IMR-90 (cell line): ENCODE measurements at regions not wholly inside any gene's neighbourhood (a gene's known extent, or its start where the extent isn't known, plus 50 kb on each side); places are given as distances from the start of the nearest gene placed in this dataset.

Experiments used
- ATAC-seq: fragments of 200-7000 bp; cut with Tn5 transposase; 2 replicates; pipeline ENCODE4 v1.9.1; 2020; ENCODE audit warnings: low read depth, mild to moderate bottlenecking, moderate library complexity
- BruUV-seq: library from RNA; stranded (reverse); fragments of 400-500 nt; replicated peaks from 2 replicates; lab custom pipeline; 2021; lab: Mats Ljungman, UMichigan
- CTCF ChIA-PET: fragments of 300-600 bp; formaldehyde crosslinking; extraction: SDS; loops from one replicate; lab custom pipeline; 2021; ENCODE audit warnings: antibody characterized with exemption; lab: Yijun Ruan, JAX
- POLR2A ChIA-PET: fragments of 300-600 bp; sonication (Branson Sonifier 250); formaldehyde crosslinking; loops from one replicate; lab custom pipeline; 2022; ENCODE audit warnings: antibody characterized with exemption; ENCODE audit not compliant: unreplicated experiment; lab: Charles Lee
- DNase-seq: peaks from one replicate; pipeline ENCODE4 v3.0.0; 2013
- H2AFZ ChIP-seq: replicated peaks from 2 replicates; pipeline ENCODE3; 2013; ENCODE audit warnings: low read length, mild to moderate bottlenecking; ENCODE audit not compliant: poor library complexity
- H2AK5ac ChIP-seq: 2 replicates; pipeline ENCODE4 v1.6.1; 2013; ENCODE audit warnings: low read depth, low read length, inconsistent platforms
- H2AK9ac ChIP-seq: replicated peaks from 2 replicates; pipeline ENCODE3; 2013; ENCODE audit warnings: mild to moderate bottlenecking, low read depth, low read length, moderate library complexity; ENCODE audit not compliant: poor library complexity
- H2BK120ac ChIP-seq: 2 replicates; pipeline ENCODE4 v1.6.1; 2013; ENCODE audit warnings: low read depth, low read length, inconsistent platforms
- H2BK15ac ChIP-seq: 3 replicates; pipeline ENCODE4 v1.6.1; 2013; ENCODE audit warnings: low read depth, low read length, inconsistent platforms
- H2BK20ac ChIP-seq: 2 replicates; pipeline ENCODE4 v1.6.1; 2013; ENCODE audit warnings: low read depth, mild to moderate bottlenecking, inconsistent platforms, low read length, moderate library complexity
- H2BK5ac ChIP-seq: 2 replicates; pipeline ENCODE4 v1.6.1; 2013; ENCODE audit warnings: mild to moderate bottlenecking, low read depth, low read length, inconsistent platforms; ENCODE audit not compliant: poor library complexity, severe bottlenecking
- H3K14ac ChIP-seq: replicated peaks from 2 replicates; pipeline ENCODE4 v1.6.1; 2013; ENCODE audit warnings: low read depth, low read length, inconsistent platforms
- H3K18ac ChIP-seq: 2 replicates; pipeline ENCODE4 v1.6.1; 2013; ENCODE audit warnings: low read depth, low read length, control low read depth
- H3K23ac ChIP-seq: 2 replicates; pipeline ENCODE4 v1.6.1; 2013; ENCODE audit warnings: low read depth, low read length, inconsistent platforms
- H3K27ac ChIP-seq: 2 replicates; pipeline ENCODE4 v1.5.1; 2013; ENCODE audit warnings: mild to moderate bottlenecking, control low read depth, low read length; ENCODE audit not compliant: insufficient read depth
- H3K27me3 ChIP-seq: 2 replicates; pipeline ENCODE4 v1.6.1; 2013; ENCODE audit warnings: low read length; ENCODE audit not compliant: control insufficient read depth, insufficient read depth
- H3K36me3 ChIP-seq: 2 replicates; pipeline ENCODE4 v1.6.1; 2013; ENCODE audit warnings: low read length, mixed read lengths; ENCODE audit not compliant: control insufficient read depth, insufficient read depth
- H3K4ac ChIP-seq: 2 replicates; pipeline ENCODE4 v1.6.1; 2013; ENCODE audit warnings: low read depth, low read length, inconsistent platforms
- H3K4me1 ChIP-seq: 2 replicates; pipeline ENCODE4 v1.6.1; 2013; ENCODE audit warnings: low read length, mixed read lengths; ENCODE audit not compliant: control insufficient read depth, insufficient read depth
- H3K4me2 ChIP-seq: 2 replicates; pipeline ENCODE4 v1.6.1; 2013; ENCODE audit warnings: low read depth, mild to moderate bottlenecking, control low read depth, low read length, moderate library complexity
- H3K4me3 ChIP-seq: 2 replicates; pipeline ENCODE4 v1.5.1; 2013; ENCODE audit warnings: low read depth, mild to moderate bottlenecking, control low read depth, low read length, moderate library complexity; ENCODE audit not compliant: insufficient read depth
- H3K56ac ChIP-seq: 2 replicates; pipeline ENCODE4 v1.6.1; 2013; ENCODE audit warnings: low read length, inconsistent platforms; ENCODE audit not compliant: insufficient read depth; ENCODE audit errors: extremely low read depth
- H3K79me1 ChIP-seq, 2 experiments: 2 replicates each; pipeline ENCODE4 v1.6.1; 2013; ENCODE audit warnings: low read length in 2 of 2, inconsistent platforms in 1 of 2, low read depth in 1 of 2
- H3K9ac ChIP-seq: 2 replicates; pipeline ENCODE4 v1.6.1; 2013; ENCODE audit warnings: low read depth, low read length, control low read depth
- H3K9me1 ChIP-seq: 2 replicates; pipeline ENCODE4 v1.6.1; 2013; ENCODE audit warnings: low read length, inconsistent platforms; ENCODE audit not compliant: insufficient read depth
- H3K9me3 ChIP-seq: 2 replicates; pipeline ENCODE4 v1.6.1; 2013; ENCODE audit warnings: low read length; ENCODE audit not compliant: control insufficient read depth, insufficient read depth
- H4K20me1 ChIP-seq: 2 replicates; pipeline ENCODE4 v1.6.1; 2013; ENCODE audit warnings: low read length, inconsistent platforms; ENCODE audit not compliant: insufficient read depth
- H4K5ac ChIP-seq: 2 replicates; pipeline ENCODE4 v1.6.1; 2013; ENCODE audit warnings: mild to moderate bottlenecking, low read depth, low read length, control low read depth
- H4K8ac ChIP-seq, 2 experiments: 2 replicates each; pipeline ENCODE4 v1.6.1; 2013; ENCODE audit warnings: low read depth in 2 of 2, low read length in 2 of 2, control low read depth in 1 of 2, inconsistent platforms in 1 of 2
- H4K91ac ChIP-seq: 2 replicates; pipeline ENCODE4 v1.6.1; 2013; ENCODE audit warnings: low read depth, low read length, inconsistent platforms; ENCODE audit not compliant: insufficient read depth
- BHLHE40 ChIP-seq: fragments of 150-350 bp; IDR thresholded peaks from 2 replicates; pipeline ENCODE4 v1.6.1; 2016; ENCODE audit warnings: mild to moderate bottlenecking, low read depth, low read length
- CEBPB ChIP-seq: IDR thresholded peaks from 2 replicates; pipeline ENCODE4 v1.6.1; 2012; ENCODE audit warnings: low read depth, low read length, improper control_type of control experiment
- CHD1 ChIP-seq: IDR thresholded peaks from 2 replicates; pipeline ENCODE4 v1.6.1; 2012; ENCODE audit warnings: low read depth, low read length, improper control_type of control experiment
- FOS ChIP-seq: fragments of 150-350 bp; IDR thresholded peaks from 2 replicates; pipeline ENCODE4 v1.6.1; 2016; ENCODE audit warnings: low read depth, low read length
- MAZ ChIP-seq: IDR thresholded peaks from 2 replicates; pipeline ENCODE4 v1.6.1; 2012; ENCODE audit warnings: low read depth, mild to moderate bottlenecking, low read length, improper control_type of control experiment, moderate library complexity, borderline replicate concordance
- MXI1 ChIP-seq: IDR thresholded peaks from 2 replicates; pipeline ENCODE4 v1.6.1; 2012; ENCODE audit warnings: low read depth, mild to moderate bottlenecking, low read length, moderate library complexity, borderline replicate concordance
- NFE2L2 ChIP-seq: fragments of 150-350 bp; IDR thresholded peaks from 2 replicates; pipeline ENCODE4 v1.6.1; 2016; ENCODE audit warnings: low read depth, mild to moderate bottlenecking, low read length
- RAD21 ChIP-seq: IDR thresholded peaks from 2 replicates; pipeline ENCODE4 v1.6.1; 2012; ENCODE audit warnings: low read length, improper control_type of control experiment
- RCOR1 ChIP-seq: IDR thresholded peaks from 2 replicates; pipeline ENCODE4 v1.6.1; 2012; ENCODE audit warnings: mild to moderate bottlenecking, low read length, improper control_type of control experiment; ENCODE audit not compliant: insufficient replicate concordance
- RFX5 ChIP-seq: IDR thresholded peaks from 2 replicates; pipeline ENCODE4 v1.8.0; 2012; ENCODE audit warnings: low read depth, mild to moderate bottlenecking, low read length, moderate library complexity
- SMC3 ChIP-seq: fragments of 150-350 bp; IDR thresholded peaks from 2 replicates; pipeline ENCODE4 v1.6.1; 2016; ENCODE audit warnings: low read depth, mild to moderate bottlenecking, antibody characterized with exemption, low read length, moderate library complexity
- WGBS, 2 experiments: methylation state at CpG; one replicate each; pipeline versions ENCODE4 v1.1.5 to v1.1.7; 2013; ENCODE audit warnings: missing lambda C conversion rate in 2 of 2; ENCODE audit not compliant: insufficient read length in 1 of 2; ENCODE audit errors: extremely low coverage in 2 of 2; 5-methylcytosine and 5-hydroxymethylcytosine counted together
- dilution Hi-C: fragments of 300-500 bp; cut with HindIII; formaldehyde crosslinking; loops from one replicate; pipeline ENCODE4 v1.14.3; 2018; ENCODE audit warnings: low sequenced_read_pairs; ENCODE audit not compliant: unreplicated experiment
- in situ Hi-C: fragments of 300-500 bp; cut with MboI; formaldehyde crosslinking; loops from 3 replicates; pipeline ENCODE4 v1.14.3; 2019; ENCODE audit warnings: low sequenced_read_pairs, inconsistent platforms, mixed read lengths
- intact Hi-C: fragments of 100-400 bp; cut with micrococcal nuclease; formaldehyde crosslinking; loops from 2 replicates; pipeline ENCODE4 v1.10.0; 2022
- TF ChIP-seq, protein P1 (sequence below): fragments of 150-350 bp; IDR thresholded peaks from 2 replicates; pipeline ENCODE4 v1.6.1; 2017; ENCODE audit warnings: mild to moderate bottlenecking, antibody characterized with exemption, low read length, low read depth
- TF ChIP-seq, protein P2 (sequence below): fragments of 150-350 bp; IDR thresholded peaks from 2 replicates; pipeline ENCODE4 v1.6.1; 2016; ENCODE audit warnings: low read depth, mild to moderate bottlenecking, low read length, moderate library complexity, borderline replicate concordance
- TF ChIP-seq, protein P3 (sequence below): conservative IDR thresholded peaks from 2 replicates; pipeline ENCODE4 v1.5.1; 2012; ENCODE audit warnings: mild to moderate bottlenecking, low read depth, low read length, improper control_type of control experiment

DNA sequence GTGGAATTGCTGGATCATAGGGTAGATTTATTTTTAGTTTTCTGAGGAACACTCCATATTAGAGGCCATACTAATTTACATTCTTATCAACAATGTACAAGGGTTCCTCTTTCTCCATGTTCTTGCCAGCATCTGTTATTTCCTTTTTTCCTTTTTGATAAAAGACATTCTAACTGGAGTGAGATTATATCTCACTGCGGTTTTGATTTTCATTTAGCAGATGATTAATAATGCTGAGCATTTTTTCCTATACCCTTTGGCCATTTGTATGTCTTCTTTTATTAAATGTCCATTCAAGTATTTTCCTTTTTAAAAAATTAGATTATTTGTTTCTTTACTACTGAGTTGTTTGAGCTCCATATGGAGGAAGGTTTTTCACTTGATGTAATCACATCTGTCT, 1189.5 kb downstream of the ZPLD1 start:
- BruUV-seq = no TSS peak
- no peak for ATAC-seq
- CTCF ChIA-PET = no interaction called here

More for the DNA sequence above, 1189.5 kb downstream of the ZPLD1 start:
- H3K79me1 ChIP-seq = no peaks in the 10 kb centered on the region
- H3K14ac ChIP-seq = no peak overlapping the region
- WGBS, 2 experiments = no CpG with 5 or more reads among the region's 1 CpG
- POLR2A ChIA-PET = no interaction called here
- H3K4me1 ChIP-seq = no peaks in the 10 kb centered on the region
- H3K56ac ChIP-seq = no peak overlapping the region
- H3K9me3 ChIP-seq = peaks cover 2% of the 10 kb centered on the region; the same call in 1 of the 2 replicates
- no peak overlapping the region for H3K4me2 ChIP-seq
- no peak overlapping the region for H2AK9ac ChIP-seq
- no peaks in the 10 kb centered on the region for H3K36me3 ChIP-seq
- no peak overlapping the region for H2BK120ac ChIP-seq
- H3K4ac ChIP-seq = no peak overlapping the region
- no peaks in the 10 kb centered on the region for H3K27me3 ChIP-seq
- H3K4me3 ChIP-seq = no peak overlapping the region
- H3K9ac ChIP-seq = no peak overlapping the region
- H4K5ac ChIP-seq = no peak overlapping the region
- dilution Hi-C loops = no loop called here
- H2AK5ac ChIP-seq = no peak overlapping the region
- in situ Hi-C loops = no loop called here
- no peak for TF ChIP-seq NFE2L2
- no peak for TF ChIP-seq BHLHE40
- TF ChIP-seq RCOR1 = no peak
- no peak for TF ChIP-seq MAZ
- TF ChIP-seq, protein P1, sequence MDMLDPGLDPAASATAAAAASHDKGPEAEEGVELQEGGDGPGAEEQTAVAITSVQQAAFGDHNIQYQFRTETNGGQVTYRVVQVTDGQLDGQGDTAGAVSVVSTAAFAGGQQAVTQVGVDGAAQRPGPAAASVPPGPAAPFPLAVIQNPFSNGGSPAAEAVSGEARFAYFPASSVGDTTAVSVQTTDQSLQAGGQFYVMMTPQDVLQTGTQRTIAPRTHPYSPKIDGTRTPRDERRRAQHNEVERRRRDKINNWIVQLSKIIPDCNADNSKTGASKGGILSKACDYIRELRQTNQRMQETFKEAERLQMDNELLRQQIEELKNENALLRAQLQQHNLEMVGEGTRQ = no peak
- TF ChIP-seq, protein P2, sequence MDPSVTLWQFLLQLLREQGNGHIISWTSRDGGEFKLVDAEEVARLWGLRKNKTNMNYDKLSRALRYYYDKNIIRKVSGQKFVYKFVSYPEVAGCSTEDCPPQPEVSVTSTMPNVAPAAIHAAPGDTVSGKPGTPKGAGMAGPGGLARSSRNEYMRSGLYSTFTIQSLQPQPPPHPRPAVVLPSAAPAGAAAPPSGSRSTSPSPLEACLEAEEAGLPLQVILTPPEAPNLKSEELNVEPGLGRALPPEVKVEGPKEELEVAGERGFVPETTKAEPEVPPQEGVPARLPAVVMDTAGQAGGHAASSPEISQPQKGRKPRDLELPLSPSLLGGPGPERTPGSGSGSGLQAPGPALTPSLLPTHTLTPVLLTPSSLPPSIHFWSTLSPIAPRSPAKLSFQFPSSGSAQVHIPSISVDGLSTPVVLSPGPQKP = no peak
- no peak for TF ChIP-seq SMC3
- no peak for TF ChIP-seq FOS
- no peak for TF ChIP-seq CHD1
- no peak for TF ChIP-seq RFX5
- no peak for TF ChIP-seq CEBPB
- no peak for TF ChIP-seq MXI1
- no peak for TF ChIP-seq RAD21
- TF ChIP-seq, protein P3, sequence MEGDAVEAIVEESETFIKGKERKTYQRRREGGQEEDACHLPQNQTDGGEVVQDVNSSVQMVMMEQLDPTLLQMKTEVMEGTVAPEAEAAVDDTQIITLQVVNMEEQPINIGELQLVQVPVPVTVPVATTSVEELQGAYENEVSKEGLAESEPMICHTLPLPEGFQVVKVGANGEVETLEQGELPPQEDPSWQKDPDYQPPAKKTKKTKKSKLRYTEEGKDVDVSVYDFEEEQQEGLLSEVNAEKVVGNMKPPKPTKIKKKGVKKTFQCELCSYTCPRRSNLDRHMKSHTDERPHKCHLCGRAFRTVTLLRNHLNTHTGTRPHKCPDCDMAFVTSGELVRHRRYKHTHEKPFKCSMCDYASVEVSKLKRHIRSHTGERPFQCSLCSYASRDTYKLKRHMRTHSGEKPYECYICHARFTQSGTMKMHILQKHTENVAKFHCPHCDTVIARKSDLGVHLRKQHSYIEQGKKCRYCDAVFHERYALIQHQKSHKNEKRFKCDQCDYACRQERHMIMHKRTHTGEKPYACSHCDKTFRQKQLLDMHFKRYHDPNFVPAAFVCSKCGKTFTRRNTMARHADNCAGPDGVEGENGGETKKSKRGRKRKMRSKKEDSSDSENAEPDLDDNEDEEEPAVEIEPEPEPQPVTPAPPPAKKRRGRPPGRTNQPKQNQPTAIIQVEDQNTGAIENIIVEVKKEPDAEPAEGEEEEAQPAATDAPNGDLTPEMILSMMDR = no peak
- intact Hi-C loops = no loop called here
- no peak overlapping the region for H4K8ac ChIP-seq
- H3K9me1 ChIP-seq = no peaks in the 10 kb centered on the region
- no peak overlapping the region for H2AFZ ChIP-seq
- no peak overlapping the region for H2BK5ac ChIP-seq
- no peak overlapping the region for H4K91ac ChIP-seq
- H3K18ac ChIP-seq = no peak overlapping the region
- H4K20me1 ChIP-seq = no peaks in the 10 kb centered on the region
- H2BK15ac ChIP-seq = no peak overlapping the region
- no peak for DNase-seq
- no peak overlapping the region for H2BK20ac ChIP-seq
- H3K27ac ChIP-seq = no peak overlapping the region
- H3K23ac ChIP-seq = no peak overlapping the region
